H1 (cell line): ENCODE measurements at regions not wholly inside any gene's neighbourhood (a gene's known extent, or its start where the extent isn't known, plus 50 kb on each side); places are given as distances from the start of the nearest gene placed in this dataset.

ENCODE experiments used
- HDAC2 ChIP-seq, 2 experiments: fragments of 300-600 bp in 1 of 2; sonication (generic) in 1 of 2; IDR thresholded peaks; 2 replicates each; pipeline ENCODE4 v1.6.1; 2011 to 2012; ENCODE audit warnings: low read depth in 2 of 2, low read length in 2 of 2, mild to moderate bottlenecking in 2 of 2, moderate library complexity in 2 of 2, borderline replicate concordance in 1 of 2, inconsistent platforms in 1 of 2
- TBP ChIP-seq: IDR thresholded peaks from 2 replicates; pipeline ENCODE4 v1.6.1; 2011; ENCODE audit warnings: low read depth, low read length, improper control_type of control experiment

GRCh38 chr4:28490669-28491068, 1630.0 kb downstream of the STIM2 start (continued):
- TF ChIP-seq TBP = no peak
- no peak for TF ChIP-seq HDAC2 (IDR thresholded peaks at IDR 0.05; ENCODE audit: borderline replicate concordance in 1 of 2, low read depth in 2 of 2, low read length in 2 of 2)
